DMS79 (cell line): ENCODE measurements at regions not wholly inside any gene's neighbourhood (a gene's known extent, or its start where the extent isn't known, plus 50 kb on each side); places are given as distances from the start of the nearest gene placed in this dataset.

Experiments
- DNase-seq: peaks from one replicate; lab custom pipeline; 2025; lab: John Stamatoyannopoulos, UW

- DNase-seq, result no peak
Observed at GRCh38 chr7:85573346-85573745, 386.5 kb upstream of the SEMA3D start.

- DNase-seq, result no peak
Observed at GRCh38 chr7:85570898-85571297, 384.0 kb upstream of the SEMA3D start.

- no peak for DNase-seq
Observed at GRCh38 chr7:85567983-85568382, 381.1 kb upstream of the SEMA3D start.

GRCh38 chr7:85566095-85566794, 379.4 kb upstream of the SEMA3D start:
- DNase-seq, result no peak

GRCh38 chr7:85565276-85565675, 378.4 kb upstream of the SEMA3D start:
- no peak for DNase-seq

GRCh38 chr7:85564861-85565260, 378.0 kb upstream of the SEMA3D start:
- DNase-seq, result no peak

- DNase-seq, result no peak
Observed at GRCh38 chr7:85561706-85562105, 374.9 kb upstream of the SEMA3D start.

GRCh38 chr7:85554236-85555178, 367.7 kb upstream of the SEMA3D start:
- DNase-seq, result peak; percentile 6

- DNase-seq, result no peak
Observed at GRCh38 chr7:85535974-85536729, 349.3 kb upstream of the SEMA3D start.

- DNase-seq, result no peak
Observed at GRCh38 chr7:85529831-85530230, 343.0 kb upstream of the SEMA3D start.

GRCh38 chr7:85529201-85529600, 342.3 kb upstream of the SEMA3D start:
- no peak for DNase-seq

- no peak for DNase-seq
Observed at GRCh38 chr7:85528581-85528980, 341.7 kb upstream of the SEMA3D start.

GRCh38 chr7:85525676-85526075, 338.8 kb upstream of the SEMA3D start:
- DNase-seq, result no peak

GRCh38 chr7:85522070-85522469, 335.2 kb upstream of the SEMA3D start:
- DNase-seq, result peak; percentile 64

- no peak for DNase-seq
Observed at GRCh38 chr7:85521108-85521694, 334.3 kb upstream of the SEMA3D start.

- no peak for DNase-seq
Observed at GRCh38 chr7:85520175-85520574, 333.3 kb upstream of the SEMA3D start.

GRCh38 chr7:85516675-85517074, 329.8 kb upstream of the SEMA3D start:
- DNase-seq, result no peak

- no peak for DNase-seq
Observed at GRCh38 chr7:85512790-85513189, 325.9 kb upstream of the SEMA3D start.

- DNase-seq, result peak; percentile 85
Observed at GRCh38 chr7:85510287-85510686, 323.4 kb upstream of the SEMA3D start.

GRCh38 chr7:85509476-85509875, 322.6 kb upstream of the SEMA3D start:
- DNase-seq, result no peak

- DNase-seq, result no peak
Observed at GRCh38 chr7:85508642-85509410, 322.0 kb upstream of the SEMA3D start.
